ENCODE measurements at regions not wholly inside any gene's neighbourhood (a gene's known extent, or its start where the extent isn't known, plus 50 kb on each side); places are given as distances from the start of the nearest gene placed in this dataset.

- Histone ChIP-seq H3K4me1 (ENCODE audit: insufficient read depth) (no peaks in the 10 kb centered on the region), H3K27me3 (no peaks in the 10 kb centered on the region), H3K36me3 (no peaks in the 10 kb centered on the region), H3K9me3 (no peaks in the 10 kb centered on the region), H3K4me3 (no peak overlapping the region), H3K27ac (no peak overlapping the region)
- DNase-seq, result no peak
- WGBS, 3 donors, result 37 to 56% (median 43%) methylated on average over 7 of the region's 7 CpGs
- TF ChIP-seq CTCF (IDR thresholded peaks at IDR 0.05), result no peak
- TF ChIP-seq EP300 (IDR thresholded peaks at IDR 0.05), result no peak
- intact Hi-C loops (cut with DNase I), result no loop called here
Observed at GRCh38 chr20:56897318-56897957, 268.3 kb downstream of the TFAP2C start.

GRCh38 chr20:56897958-56898349, 268.8 kb downstream of the TFAP2C start:
- no peaks in the 10 kb centered on the region for H3K36me3 ChIP-seq
- H3K4me3 ChIP-seq, result no peak overlapping the region
- H3K27me3 ChIP-seq, result no peaks in the 10 kb centered on the region
- no peak overlapping the region for H3K27ac ChIP-seq
- no peaks in the 10 kb centered on the region for H3K4me1 ChIP-seq (ENCODE audit: insufficient read depth)
- no peaks in the 10 kb centered on the region for H3K9me3 ChIP-seq
- 40 to 56% (median 43%) methylated on average over 3 of the region's 3 CpGs for WGBS, 3 donors
- intact Hi-C loops (cut with DNase I), result no loop called here
- TF ChIP-seq EP300 (IDR thresholded peaks at IDR 0.05), result no peak
- no peak for TF ChIP-seq POLR2A (IDR thresholded peaks at IDR 0.05)
- TF ChIP-seq CTCF (IDR thresholded peaks at IDR 0.05), result no peak
- no peak for DNase-seq

GRCh38 chr20:56899506-56899905, 270.4 kb downstream of the TFAP2C start:
- TF ChIP-seq EP300 (IDR thresholded peaks at IDR 0.05), result no peak
- no peak for TF ChIP-seq POLR2A (IDR thresholded peaks at IDR 0.05)
- no peak for TF ChIP-seq CTCF (IDR thresholded peaks at IDR 0.05)
- H3K4me1 ChIP-seq (ENCODE audit: insufficient read depth), result no peaks in the 10 kb centered on the region
- no peaks in the 10 kb centered on the region for H3K36me3 ChIP-seq
- DNase-seq, result no peak
- H3K4me3 ChIP-seq, result no peak overlapping the region
- H3K27me3 ChIP-seq, result no peaks in the 10 kb centered on the region
- intact Hi-C loops (cut with DNase I), result no loop called here
- WGBS, 3 donors, result 61 to 73% (median 66%) methylated on average over 5 of the region's 5 CpGs
- no peak overlapping the region for H3K27ac ChIP-seq
- H3K9me3 ChIP-seq, result no peaks in the 10 kb centered on the region

- intact Hi-C loops (cut with DNase I), result no loop called here
- H3K36me3 ChIP-seq, result no peaks in the 10 kb centered on the region
Observed at GRCh38 chr20:56900252-56900651, 271.1 kb downstream of the TFAP2C start.

More at GRCh38 chr20:56900252-56900651, 271.1 kb downstream of the TFAP2C start:
- WGBS, 3 donors, result 80 to 86% (median 82%) methylated on average over 9 of the region's 9 CpGs
- Histone ChIP-seq H3K27ac (no peak overlapping the region), H3K9me3 (no peaks in the 10 kb centered on the region), H3K4me1 (ENCODE audit: insufficient read depth) (no peaks in the 10 kb centered on the region), H3K4me3 (no peak overlapping the region), H3K27me3 (no peaks in the 10 kb centered on the region)
- no peak for TF ChIP-seq POLR2A (IDR thresholded peaks at IDR 0.05)
- no peak for TF ChIP-seq CTCF (IDR thresholded peaks at IDR 0.05)
- TF ChIP-seq EP300 (IDR thresholded peaks at IDR 0.05), result no peak
- DNase-seq, result no peak
